Type B pancreatic cell (in vitro differentiated cells): ENCODE measurements at regions not wholly inside any gene's neighbourhood (a gene's known extent, or its start where the extent isn't known, plus 50 kb on each side); places are given as distances from the start of the nearest gene placed in this dataset.

Experiments used
- DNase-seq: peaks from one replicate; pipeline ENCODE4 v3.0.0; 2021; ENCODE audit warnings: mixed read lengths; ENCODE audit not compliant: unreplicated experiment; ENCODE audit errors: extremely low spot score
- H3K27ac Mint-ChIP-seq: 2 replicates; pipeline ENCODE4 v1.8.0; 2021; ENCODE audit warnings: mild to moderate bottlenecking, mixed read lengths
- H3K27me3 Mint-ChIP-seq: 2 replicates; pipeline ENCODE4 v1.8.0; 2021; ENCODE audit warnings: mixed read lengths
- H3K36me3 Mint-ChIP-seq: 2 replicates; pipeline ENCODE4 v1.8.0; 2021; ENCODE audit warnings: mixed read lengths
- H3K4me1 Mint-ChIP-seq: one replicate; pipeline ENCODE4 v1.8.0; 2021; ENCODE audit warnings: mixed read lengths; ENCODE audit not compliant: unreplicated experiment
- H3K4me3 Mint-ChIP-seq: 2 replicates; pipeline ENCODE4 v1.8.0; 2021; ENCODE audit warnings: mild to moderate bottlenecking, mixed read lengths
- H3K9me3 Mint-ChIP-seq: 2 replicates; pipeline ENCODE4 v1.8.0; 2021; ENCODE audit warnings: mixed read lengths
- CTCF ChIP-seq: fragments of 200-600 bp; sonication (generic); conservative IDR thresholded peaks from 2 replicates; pipeline ENCODE4 v1.5.0; 2021; ENCODE audit warnings: antibody characterized with exemption, mild to moderate bottlenecking

GRCh38 chr16:9436175-9436574 lies 344.7 kb downstream of the HAPSTR1 start:
- no peak for DNase-seq
- no peak overlapping the region for H3K27ac Mint-ChIP-seq

GRCh38 chr16:9437115-9437514 lies 345.7 kb downstream of the HAPSTR1 start:
- no peak for TF ChIP-seq CTCF
- Mint-ChIP-seq H3K4me3 (no peak overlapping the region), H3K9me3 (no peaks in the 10 kb centered on the region), H3K27ac (no peak overlapping the region), H3K36me3 (peaks cover 4% of the 10 kb centered on the region), H3K27me3 (peaks cover 3% of the 10 kb centered on the region), H3K4me1 (peaks cover 7% of the 10 kb centered on the region)
- no peak for DNase-seq

More at GRCh38 chr16:9436175-9436574, 344.7 kb downstream of the HAPSTR1 start:
- Mint-ChIP-seq H3K36me3 (peaks cover 4% of the 10 kb centered on the region), H3K4me3 (no peak overlapping the region), H3K4me1 (peaks cover 5% of the 10 kb centered on the region), H3K9me3 (no peaks in the 10 kb centered on the region), H3K27me3 (peaks cover 3% of the 10 kb centered on the region)
- no peak for TF ChIP-seq CTCF

DNA sequence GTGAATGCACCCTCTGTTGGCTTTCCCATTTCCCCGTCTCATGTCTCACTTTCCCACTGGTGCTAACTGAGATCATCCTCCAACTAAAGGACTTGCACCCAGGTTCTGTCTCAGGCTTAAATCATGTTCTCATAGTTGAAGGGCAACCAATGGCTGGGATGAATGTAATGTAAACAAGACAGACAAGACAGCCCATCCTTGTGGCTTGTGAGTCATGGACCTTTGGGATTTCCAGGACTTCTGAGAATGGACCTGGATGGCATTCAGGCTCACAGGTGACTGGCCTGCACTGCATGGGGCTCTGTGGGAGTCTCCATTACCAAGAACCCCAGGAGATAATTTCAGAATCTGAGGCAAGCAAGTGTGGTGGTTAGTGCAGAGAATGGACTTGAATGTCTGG lies 347.5 kb downstream of the HAPSTR1 start:
- H3K9me3 Mint-ChIP-seq: no peaks in the 10 kb centered on the region
- no peak for TF ChIP-seq CTCF
- H3K4me1 Mint-ChIP-seq: peaks cover 7% of the 10 kb centered on the region
- H3K27ac Mint-ChIP-seq: no peak overlapping the region
- H3K36me3 Mint-ChIP-seq: peaks cover 4% of the 10 kb centered on the region
- DNase-seq: no peak
- no peak overlapping the region for H3K4me3 Mint-ChIP-seq
- H3K27me3 Mint-ChIP-seq: peaks cover 6% of the 10 kb centered on the region

GRCh38 chr16:9441012-9441411 lies 349.6 kb downstream of the HAPSTR1 start:
- H3K27ac Mint-ChIP-seq: no peak overlapping the region
- no peak for DNase-seq
- H3K9me3 Mint-ChIP-seq: no peaks in the 10 kb centered on the region
- peaks cover 7% of the 10 kb centered on the region for H3K4me1 Mint-ChIP-seq
- H3K27me3 Mint-ChIP-seq: peaks cover 4% of the 10 kb centered on the region
- H3K4me3 Mint-ChIP-seq: no peak overlapping the region
- no peak for TF ChIP-seq CTCF
- H3K36me3 Mint-ChIP-seq: no peaks in the 10 kb centered on the region

DNA sequence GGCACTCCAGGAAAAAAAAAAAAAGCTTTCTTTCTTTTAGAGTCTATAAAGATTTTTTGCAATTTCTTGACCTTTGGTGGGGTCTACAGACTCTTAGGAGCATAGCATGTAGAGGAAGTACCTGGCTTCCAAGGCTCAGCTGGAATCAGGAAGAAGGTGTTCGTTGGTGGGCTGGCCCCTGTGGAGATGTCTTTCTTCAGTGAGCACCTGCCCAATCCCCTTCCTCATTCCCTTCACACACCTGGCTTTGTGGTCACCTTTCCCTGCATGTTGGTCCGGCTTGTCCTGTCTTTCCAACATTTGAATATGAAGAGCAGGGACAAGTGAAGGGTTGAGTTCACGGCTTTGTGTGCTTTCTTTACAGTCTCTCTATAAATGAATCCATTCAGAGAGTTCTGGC lies 352.4 kb downstream of the HAPSTR1 start:
- Mint-ChIP-seq H3K36me3 (no peaks in the 10 kb centered on the region), H3K9me3 (peaks cover under 1% of the 10 kb centered on the region)

More for the DNA sequence above, 352.4 kb downstream of the HAPSTR1 start:
- Mint-ChIP-seq H3K27me3 (peaks cover 14% of the 10 kb centered on the region), H3K4me3 (no peak overlapping the region), H3K4me1 (peaks cover 7% of the 10 kb centered on the region), H3K27ac (no peak overlapping the region)
- no peak for TF ChIP-seq CTCF
- DNase-seq: no peak
